ENCODE measurements at regions not wholly inside any gene's neighbourhood (a gene's known extent, or its start where the extent isn't known, plus 50 kb on each side); places are given as distances from the start of the nearest gene placed in this dataset.
A peak's percentile ranks its signal among the peaks of the same experiment; 100 is the strongest.

DNA sequence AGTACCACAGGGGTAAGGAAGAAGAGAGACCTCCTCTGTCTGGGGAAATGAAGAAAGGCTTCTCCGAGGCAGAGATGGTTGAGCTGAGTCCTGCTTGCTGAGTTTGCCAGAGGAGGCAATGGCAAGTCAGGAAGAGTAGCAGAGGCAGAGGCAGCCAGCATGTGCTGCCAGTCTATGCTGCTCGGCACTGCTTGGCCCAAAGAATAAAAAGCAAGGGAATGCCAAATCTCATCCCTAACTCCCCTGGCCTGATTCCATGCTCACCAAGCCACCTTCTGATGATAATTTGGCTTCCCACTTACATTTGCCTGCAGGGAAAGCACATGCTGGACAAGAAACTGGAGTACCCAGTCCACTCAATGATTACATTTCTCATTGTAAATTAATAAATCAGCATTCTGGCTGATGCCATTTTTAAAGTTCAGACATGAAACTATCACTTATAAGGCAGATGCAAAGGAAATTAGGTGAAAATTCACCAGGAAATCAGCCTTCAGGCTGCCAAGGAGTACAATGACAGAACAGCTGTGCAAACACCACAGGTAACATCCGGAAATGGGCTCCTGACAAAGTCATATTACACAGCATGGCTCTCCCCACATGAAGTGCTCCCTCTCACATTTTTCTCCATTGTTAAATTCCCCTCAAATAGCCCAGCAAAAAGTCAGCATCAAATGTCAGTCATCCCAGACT is 245.9 kb downstream of the MTERF1 start:
- no peak for DNase-seq

DNA sequence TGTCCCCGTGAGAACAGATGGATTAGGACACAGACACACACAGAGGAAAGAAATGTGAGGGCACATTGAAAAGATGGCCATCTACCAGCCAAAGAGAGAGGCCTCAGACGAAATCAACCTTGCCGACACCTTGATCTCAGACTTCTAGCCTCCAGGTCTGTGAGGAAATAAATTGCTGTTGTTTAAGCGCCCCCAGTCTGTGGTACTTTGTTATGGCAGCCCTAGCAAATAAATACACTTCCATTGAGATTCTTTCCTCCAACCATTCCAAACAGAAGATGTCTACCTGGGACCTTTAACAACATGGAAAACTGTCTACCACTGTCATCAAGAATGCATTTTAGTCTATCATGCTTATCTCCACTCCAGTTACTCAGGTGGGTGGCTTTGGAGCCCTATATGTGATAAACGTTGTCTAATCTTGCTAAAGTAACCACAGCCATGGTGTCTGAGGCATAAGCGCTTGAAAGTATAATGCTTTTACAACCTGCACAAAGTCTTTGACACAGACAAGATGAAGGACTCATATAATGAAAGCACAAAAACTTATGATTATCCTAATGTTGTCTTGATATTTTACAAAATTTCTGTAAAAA is 244.3 kb downstream of the MTERF1 start:
- DNase-seq = peak; percentile 21

DNA sequence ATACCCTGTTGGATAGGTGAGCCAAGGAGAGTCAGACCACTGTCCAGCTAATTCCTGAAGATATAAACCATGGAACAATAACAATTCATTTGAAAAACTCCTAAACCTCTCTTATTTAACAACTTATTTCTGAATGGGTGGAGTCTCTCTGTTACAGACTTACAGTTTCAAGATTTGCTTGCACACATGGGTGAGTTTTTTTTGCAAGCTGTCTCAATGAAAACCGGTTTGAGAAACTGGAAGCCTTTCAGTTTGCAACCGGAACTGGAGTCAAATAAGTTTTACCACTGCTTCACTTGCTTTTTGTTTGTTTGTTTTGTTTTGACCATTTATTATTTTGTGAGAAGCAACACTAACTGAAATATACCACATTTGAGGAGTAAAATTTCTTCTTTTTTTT is 243.8 kb downstream of the MTERF1 start:
- DNase-seq = no peak

DNA sequence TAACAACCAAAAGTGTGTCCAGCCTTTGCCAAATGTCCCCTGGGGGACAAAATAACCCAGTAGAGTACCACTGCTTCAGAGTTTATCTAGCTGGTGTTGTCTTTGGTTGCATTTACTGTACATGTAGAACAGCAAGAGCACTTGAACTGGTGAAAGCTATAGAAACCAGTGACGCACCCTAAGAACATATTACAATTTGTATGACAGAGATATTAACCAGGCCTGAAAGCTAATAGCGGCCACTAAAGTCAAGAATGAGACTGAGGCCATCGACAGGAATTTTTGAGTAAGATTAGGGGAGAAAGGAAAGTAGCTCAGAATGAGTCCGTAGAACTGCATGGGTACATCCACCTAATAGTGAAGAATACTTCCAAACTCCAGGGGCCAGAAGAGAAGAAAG is 236.2 kb downstream of the MTERF1 start:
- DNase-seq = no peak

DNA sequence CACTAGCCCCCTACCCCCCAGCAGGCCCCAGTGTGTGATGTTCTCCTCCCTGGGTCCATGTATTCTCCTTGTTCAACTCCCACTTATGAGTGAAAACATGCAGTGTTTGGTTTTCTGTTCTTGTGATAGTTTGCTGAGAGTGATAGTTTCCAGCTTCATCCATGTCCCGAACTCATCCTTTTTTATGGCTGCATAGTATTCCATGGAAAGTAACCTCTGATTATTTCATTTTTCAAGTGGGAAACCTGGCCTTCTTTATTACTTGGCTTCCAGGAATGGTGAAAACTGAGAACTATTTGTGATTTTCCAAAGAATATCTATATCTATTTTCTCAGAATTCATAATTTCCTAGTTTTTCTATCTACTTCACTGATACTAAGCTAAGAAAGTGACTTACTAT is 235.0 kb downstream of the MTERF1 start:
- no peak for DNase-seq

DNA sequence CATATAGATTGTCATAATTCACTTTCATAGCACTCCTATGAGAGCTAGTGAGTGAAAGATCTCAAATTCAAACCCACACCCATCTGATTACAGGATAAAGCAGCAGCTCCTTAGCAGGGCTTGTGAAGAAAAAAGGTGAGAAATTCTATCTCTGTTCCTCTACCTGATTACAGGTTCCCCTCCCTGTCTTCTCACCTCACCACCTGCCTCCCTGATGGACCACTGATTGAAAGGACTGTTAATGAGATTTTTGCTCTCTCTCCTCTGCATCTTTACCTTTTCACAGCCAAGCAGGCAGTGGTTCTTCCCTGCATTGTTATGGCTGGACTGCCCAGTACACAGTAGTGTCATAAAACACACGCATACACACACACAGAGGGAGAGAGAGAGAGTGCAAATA is 228.5 kb downstream of the MTERF1 start:
- no peak for DNase-seq

DNA sequence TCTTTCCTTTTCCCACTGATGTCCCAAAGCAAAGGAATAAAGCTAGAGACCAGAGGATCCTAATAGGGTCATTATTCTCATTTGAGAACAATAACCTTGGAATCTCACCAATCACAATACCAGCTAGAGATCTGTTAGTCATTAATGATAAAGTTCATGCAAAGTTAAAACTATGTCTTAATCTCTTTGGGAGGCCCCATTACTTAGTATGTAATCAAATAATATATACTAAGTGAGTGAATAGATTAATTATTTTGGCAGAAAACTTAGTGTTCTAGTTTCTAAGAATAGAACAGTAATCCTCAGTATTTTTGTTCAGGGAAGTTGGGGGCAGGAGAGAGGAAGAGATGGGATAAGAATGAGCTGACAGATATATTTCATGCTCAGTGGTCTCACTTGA is 227.2 kb downstream of the MTERF1 start:
- no peak for DNase-seq

DNA sequence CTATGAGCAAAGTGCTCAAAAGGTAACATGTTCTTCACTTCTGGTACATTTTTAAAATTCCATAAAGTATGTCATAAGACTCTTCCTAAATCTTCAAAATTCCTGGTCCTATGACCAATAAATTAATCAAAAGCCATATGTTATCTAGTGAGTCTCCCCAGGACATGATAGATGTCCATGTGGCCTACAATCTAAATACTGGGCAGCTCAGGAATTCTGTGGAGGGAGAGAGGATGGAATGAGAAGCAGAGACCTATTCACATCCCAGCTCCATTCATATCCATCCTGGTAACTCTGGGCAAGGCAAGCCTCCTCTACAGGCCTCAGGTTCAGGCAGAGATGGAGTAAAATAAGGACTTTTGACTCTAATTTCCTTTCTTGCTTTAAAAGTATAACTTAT is 224.8 kb downstream of the MTERF1 start:
- DNase-seq = peak; percentile 27

DNA sequence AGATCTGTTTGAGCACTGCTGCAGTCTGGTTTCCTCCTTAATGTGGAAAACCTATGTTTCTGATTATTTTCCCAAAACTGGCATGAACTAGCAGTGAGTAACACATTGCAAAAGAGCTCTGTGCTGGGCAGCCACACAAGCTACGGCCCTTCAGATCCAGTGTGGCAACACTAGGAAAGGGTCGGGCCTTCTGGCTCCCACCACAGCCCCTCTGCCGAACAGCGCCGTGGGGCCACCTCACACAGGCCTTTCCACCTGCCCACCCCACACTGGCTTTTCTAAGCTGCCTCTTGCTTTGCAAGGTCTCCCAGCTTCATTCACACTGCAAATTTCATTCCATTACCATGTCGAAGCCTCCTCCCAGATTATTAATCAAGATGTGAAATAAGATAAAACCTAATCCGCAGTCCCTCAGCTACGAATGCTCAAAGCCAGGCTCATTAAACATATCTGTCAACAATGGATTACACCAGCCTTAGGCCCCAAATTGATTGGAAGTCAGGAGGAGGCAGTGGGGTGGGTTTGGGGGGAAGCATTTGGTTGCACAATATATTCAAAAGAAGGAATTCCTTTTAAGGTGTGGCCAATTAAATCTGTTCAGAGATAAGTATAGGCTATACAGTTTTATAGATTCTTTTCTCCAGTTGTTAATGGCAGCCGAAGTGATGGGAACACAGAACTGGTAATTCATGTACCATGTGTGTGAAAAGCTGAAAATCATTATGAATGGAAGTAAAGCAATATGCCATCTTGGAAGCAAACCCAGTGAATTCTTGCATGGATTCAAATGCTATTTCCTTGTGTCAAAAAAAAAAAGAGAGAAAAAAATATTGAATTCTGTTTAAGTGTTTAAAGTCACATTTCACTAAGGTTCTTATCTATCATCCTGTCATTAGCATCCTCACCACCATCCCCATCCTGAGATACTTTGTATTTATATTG is 223.7 kb downstream of the MTERF1 start:
- DNase-seq = peak; percentile 73

DNA sequence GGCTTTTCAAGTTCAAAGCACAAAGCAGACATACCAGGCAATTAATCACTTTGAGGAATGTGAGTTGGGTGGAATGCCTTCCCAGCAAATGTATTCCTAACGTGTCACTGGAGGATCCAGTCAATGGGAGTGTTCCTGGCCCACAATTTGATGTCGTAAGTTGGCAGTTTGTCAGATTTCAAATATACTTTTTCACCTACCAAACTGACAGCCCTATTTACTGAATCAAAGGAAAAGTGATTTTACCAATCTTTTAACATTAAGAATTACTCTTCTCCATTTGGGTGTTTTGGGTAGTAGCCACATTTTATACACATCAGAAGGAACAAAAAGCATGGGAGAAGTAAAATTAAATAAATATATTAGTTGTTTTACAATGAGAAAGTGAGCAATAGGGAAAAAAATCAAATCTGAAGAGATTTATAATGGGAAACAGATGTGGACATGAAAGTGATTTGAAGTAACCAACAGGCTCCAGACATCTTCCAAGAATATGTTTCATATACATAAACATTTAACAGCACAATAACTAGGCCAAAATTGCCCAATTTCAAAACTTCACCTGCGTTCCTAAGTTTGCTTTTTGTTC is 222.9 kb downstream of the MTERF1 start:
- DNase-seq = peak; percentile 96

DNA sequence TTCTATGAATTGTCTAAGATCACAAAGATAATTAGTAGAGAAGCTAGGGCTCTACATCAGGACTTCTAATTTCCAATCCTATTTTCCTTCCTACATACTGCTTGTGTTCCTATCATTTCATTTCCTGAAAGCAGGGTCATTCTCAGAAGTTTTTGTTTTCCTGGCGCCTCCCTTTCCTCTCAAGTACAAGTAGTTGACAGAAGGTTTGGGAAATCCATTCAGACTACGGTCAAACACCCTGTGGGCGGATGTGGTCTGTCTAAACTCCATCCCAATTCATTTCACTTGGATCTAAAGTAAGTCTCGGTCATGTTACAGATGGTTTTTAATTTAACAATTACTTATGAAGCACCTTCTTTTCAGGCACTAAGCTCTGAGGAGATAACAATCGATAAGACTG is 221.4 kb downstream of the MTERF1 start:
- no peak for DNase-seq

DNA sequence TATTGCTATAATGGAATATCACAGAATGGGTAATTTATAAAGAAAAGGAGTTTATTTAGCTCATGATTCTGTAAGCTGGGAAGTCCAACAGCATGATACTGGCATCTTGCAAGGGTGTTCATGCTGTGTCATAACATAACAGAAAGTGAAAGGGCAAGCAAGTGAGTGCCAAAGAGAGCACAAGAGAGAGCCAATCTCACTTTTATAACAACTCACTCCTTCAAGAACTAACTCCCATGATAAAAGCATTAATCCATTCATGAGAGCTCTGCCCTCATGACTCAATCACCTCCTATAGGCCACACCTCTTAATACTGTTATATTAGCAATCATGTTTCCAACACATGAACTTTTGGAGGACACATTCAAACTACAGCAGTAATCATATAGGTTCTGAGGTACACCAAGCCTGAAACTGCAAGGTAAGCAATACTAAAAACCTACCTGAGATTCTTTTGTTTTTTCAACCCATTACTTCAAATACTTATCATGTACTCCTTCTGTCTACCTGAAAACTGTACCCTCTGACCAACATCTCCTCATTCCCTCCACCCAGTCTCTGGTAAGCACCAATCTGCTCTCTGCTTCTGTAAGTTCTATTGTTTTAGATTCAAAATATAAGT is 219.7 kb downstream of the MTERF1 start:
- no peak for DNase-seq

DNA sequence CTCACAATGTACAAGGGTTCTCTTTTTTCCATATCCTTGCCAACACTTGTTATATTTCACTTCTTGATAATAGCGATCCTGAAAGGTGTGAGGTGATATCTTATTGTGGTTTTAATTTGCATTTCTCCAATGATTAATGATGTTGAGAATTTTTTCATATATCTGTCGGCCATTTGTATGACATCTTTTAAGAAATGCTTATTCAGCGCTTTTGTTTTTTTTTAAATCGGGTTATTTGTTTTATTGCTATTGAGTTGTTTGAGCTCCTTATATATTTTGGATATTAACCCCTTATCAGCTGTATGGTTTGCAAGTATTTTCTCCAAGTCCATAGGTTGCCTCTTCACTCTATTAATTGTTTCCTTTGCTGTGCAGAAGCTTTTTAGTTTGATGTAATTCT is 218.8 kb downstream of the MTERF1 start:
- DNase-seq = no peak

DNA sequence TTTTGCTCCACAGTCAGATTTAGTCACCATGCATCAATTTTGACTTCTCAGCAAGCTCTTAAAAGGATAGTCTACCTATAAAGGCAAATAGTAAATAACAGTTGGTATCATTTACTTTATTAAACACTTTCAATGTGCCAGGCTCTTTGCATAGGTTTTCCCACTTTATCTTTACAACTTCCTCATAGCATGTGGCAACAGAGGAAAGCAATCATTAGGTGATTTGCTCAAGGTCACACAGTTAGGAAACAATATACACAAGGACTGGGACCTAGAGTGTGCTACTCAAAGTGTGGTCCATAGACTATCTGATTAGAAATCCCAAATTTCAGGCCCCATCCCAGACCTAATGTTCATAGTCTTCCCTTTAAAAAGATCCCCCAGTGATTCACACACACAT is 212.3 kb downstream of the MTERF1 start:
- no peak for DNase-seq

DNA sequence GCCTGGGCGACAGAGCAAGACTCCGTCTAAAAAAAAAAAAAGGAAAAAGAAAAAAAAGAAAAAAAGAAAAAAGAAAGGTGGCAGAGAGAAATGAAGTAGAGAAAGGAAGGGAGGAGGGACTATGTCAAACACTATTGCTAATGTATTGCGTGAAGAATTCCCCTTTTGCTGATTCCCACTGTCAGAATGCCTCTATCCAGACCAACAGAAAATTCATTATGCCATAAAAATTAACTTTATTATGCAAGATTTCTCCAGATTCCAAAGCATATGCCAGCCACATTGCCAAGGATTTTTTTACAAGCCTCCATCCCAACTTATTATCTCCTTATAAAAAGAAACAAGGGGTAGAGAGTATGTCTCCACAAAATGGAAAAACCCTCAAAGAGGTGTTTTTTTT is 209.3 kb downstream of the MTERF1 start:
- no peak for DNase-seq

DNA sequence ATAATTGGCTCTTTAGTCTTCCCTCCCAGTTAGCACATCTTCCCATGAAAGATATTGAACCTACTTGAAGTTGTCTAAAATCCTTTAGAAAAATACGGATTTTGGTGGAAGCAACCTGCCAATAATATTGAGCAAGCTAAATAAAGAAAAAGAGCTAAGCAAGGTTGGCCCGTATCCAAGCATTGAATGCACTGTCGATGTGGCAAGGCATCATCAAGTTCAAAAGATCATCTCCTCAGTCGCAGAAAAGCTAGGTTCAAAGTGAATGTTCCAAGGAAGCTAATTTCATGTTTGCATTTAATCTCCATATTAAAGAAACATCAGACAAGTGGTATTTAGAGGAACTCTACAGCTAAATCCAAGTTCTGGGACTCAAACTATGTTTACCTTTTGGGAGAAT is 206.0 kb downstream of the MTERF1 start:
- DNase-seq = no peak

DNA sequence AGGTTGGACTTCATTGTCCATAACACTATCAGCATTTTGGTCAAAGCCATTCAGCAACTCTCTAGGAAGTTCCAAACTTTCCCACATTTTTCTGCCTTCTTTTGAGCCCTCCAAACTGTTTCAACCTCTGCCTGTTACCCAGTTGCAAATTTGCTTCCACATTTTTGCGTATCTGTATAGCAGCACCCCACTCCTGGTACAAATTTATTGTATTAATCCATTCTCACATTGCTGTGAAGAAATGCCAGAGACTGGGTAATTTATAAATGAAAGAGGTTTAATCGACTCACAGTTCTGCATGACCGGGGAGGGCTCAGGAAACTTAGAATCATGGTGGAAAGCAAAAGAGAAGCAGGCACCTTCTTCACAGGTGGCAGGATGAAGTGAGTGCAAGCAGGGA is 198.8 kb downstream of the MTERF1 start:
- DNase-seq = no peak

DNA sequence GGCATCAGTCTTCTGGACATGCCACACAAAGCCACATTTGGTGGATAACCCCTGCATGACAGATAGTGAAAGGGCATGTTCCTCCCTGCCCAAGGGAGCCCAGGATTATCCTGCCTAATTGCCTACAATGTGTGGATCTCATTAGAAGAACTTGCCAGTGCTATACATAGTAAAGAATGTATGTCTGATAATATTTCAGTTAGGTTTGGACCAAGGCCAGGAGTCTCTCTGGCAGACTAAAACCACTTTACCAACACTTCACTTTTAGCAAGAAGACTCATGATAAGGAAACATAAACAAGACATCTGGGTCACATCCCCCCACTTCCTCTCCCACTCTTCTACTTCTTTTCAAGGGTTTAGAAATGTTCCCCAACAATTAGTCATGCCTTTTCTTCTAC is 196.7 kb downstream of the MTERF1 start:
- peak; percentile 88 for DNase-seq

DNA sequence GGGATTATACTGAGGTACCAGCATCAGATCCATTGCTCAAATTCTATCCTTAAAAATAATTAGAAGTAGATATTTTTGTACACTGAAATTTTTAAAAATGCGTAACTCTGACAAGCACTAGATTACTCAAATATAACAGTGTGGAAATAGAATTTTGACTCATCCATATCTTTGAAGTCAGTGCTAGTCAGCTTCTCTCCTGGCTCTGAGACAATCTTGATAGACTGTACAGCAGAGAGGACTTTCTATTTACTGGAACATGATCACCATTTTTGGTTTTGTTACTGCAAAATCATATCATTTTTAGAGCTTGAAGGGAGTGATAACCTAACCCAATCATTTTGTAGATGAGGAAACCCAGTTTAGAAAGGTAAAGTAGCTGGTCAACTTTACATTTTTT is 195.0 kb downstream of the MTERF1 start:
- DNase-seq = peak; percentile 42

DNA sequence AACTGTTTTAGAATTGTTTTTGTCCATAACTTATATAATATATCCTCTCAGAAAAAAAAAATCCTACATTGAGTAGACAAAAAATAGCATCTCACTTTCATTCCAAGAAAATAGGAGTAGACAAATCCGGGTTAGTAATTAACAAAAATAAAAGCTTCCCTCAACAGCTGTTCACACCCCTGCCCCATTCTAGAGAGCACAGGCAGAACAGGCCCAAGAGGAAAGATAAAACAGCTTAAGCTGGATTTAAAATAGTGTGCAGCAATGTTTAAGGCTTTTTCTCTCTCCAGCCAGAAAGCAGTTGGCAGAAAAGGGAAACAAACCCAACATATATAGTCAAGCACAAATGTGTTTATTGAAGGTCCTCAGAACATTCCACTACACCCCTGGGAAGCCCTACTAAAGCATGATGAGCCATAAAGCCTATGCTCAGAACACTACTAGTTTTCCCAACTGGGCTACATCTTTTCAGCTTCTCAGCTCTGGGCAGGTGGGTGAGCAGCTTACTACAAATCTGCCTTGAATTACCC is 189.9 kb downstream of the MTERF1 start:
- DNase-seq = peak; percentile 5

DNA sequence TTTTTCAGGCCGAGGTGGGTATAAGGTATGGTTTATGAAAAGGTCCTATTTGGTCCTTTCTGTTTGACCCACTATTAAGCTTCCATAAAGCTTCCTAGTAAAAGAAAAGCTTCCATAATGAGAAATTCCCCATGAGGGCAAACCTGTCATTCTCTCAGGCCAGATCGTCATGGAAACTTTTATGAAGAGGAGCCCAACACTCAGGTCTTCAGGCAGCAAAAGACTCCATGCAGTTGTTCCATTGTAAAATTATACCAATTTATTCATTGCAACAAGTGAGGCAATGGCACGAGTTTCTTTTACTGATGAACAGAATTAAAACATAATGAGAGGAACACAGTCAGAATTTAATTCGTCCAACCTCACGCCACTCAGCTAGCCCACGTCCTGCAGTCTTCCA is 188.6 kb downstream of the MTERF1 start:
- no peak for DNase-seq

DNA sequence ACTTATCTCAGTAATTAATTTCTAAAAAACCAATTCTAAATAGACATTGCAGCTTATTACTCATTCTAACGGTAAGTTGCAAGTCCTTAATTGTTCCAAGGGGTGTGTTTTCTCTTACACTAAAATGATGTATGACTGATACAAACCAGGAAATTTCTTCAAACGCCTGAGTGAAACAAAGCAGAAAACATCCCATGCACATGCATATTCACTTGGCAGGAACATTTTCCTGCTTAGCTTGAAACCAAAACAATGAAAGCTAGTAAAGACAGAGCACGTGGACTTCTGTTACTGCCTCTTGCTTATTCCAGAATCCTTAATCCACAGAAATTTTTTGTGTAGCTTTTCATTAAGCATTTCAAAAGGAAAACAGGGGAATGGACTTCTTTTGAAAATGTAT is 187.7 kb downstream of the MTERF1 start:
- DNase-seq = peak; percentile 6

Measured in fibroblast of skin of scalp (primary cell).